ENCODE measurements at regions not wholly inside any gene's neighbourhood (a gene's known extent, or its start where the extent isn't known, plus 50 kb on each side); places are given as distances from the start of the nearest gene placed in this dataset.

DNA sequence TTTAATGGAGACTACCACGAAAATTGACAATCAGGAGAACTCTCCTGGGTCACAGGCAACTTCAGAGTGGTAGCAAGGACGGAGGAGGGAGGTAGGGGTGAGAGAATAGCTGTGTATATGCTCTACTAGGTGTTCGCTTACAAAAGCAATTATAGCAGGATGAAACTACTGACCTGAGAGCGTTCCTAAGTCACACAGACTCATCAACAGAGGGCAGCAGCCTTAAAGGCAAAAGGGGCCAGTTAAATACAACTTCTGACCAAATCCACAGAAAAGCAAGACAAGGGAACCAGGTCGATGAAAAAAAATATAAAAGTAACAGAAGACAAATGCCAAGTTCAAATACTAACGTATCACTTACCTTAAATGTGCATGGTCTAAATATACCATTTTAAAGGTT is 894.6 kb downstream of the PLOD2 start:
- TF ChIP-seq, protein P1, sequence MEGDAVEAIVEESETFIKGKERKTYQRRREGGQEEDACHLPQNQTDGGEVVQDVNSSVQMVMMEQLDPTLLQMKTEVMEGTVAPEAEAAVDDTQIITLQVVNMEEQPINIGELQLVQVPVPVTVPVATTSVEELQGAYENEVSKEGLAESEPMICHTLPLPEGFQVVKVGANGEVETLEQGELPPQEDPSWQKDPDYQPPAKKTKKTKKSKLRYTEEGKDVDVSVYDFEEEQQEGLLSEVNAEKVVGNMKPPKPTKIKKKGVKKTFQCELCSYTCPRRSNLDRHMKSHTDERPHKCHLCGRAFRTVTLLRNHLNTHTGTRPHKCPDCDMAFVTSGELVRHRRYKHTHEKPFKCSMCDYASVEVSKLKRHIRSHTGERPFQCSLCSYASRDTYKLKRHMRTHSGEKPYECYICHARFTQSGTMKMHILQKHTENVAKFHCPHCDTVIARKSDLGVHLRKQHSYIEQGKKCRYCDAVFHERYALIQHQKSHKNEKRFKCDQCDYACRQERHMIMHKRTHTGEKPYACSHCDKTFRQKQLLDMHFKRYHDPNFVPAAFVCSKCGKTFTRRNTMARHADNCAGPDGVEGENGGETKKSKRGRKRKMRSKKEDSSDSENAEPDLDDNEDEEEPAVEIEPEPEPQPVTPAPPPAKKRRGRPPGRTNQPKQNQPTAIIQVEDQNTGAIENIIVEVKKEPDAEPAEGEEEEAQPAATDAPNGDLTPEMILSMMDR (IDR thresholded peaks at IDR 0.05) = no peak
- TF ChIP-seq POLR2A (IDR thresholded peaks at IDR 0.05) = no peak
